ENCODE measurements at regions not wholly inside any gene's neighbourhood (a gene's known extent, or its start where the extent isn't known, plus 50 kb on each side); places are given as distances from the start of the nearest gene placed in this dataset.

- TF ChIP-seq, protein P1, sequence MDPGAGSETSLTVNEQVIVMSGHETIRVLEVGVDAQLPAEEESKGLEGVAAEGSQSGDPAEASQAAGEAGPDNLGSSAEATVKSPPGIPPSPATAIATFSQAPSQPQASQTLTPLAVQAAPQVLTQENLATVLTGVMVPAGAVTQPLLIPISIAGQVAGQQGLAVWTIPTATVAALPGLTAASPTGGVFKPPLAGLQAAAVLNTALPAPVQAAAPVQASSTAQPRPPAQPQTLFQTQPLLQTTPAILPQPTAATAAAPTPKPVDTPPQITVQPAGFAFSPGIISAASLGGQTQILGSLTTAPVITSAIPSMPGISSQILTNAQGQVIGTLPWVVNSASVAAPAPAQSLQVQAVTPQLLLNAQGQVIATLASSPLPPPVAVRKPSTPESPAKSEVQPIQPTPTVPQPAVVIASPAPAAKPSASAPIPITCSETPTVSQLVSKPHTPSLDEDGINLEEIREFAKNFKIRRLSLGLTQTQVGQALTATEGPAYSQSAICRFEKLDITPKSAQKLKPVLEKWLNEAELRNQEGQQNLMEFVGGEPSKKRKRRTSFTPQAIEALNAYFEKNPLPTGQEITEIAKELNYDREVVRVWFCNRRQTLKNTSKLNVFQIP (CRISPR knock-in tag; IDR thresholded peaks at IDR 0.05; ENCODE audit: borderline replicate concordance, low read depth), result no peak
Observed at GRCh38 chr3:76502076-76502475, 537.8 kb upstream of the ROBO2 start (continued).

- ATAC-seq, result no peak
Observed at GRCh38 chr3:76505202-76505845, 534.6 kb upstream of the ROBO2 start.

DNA sequence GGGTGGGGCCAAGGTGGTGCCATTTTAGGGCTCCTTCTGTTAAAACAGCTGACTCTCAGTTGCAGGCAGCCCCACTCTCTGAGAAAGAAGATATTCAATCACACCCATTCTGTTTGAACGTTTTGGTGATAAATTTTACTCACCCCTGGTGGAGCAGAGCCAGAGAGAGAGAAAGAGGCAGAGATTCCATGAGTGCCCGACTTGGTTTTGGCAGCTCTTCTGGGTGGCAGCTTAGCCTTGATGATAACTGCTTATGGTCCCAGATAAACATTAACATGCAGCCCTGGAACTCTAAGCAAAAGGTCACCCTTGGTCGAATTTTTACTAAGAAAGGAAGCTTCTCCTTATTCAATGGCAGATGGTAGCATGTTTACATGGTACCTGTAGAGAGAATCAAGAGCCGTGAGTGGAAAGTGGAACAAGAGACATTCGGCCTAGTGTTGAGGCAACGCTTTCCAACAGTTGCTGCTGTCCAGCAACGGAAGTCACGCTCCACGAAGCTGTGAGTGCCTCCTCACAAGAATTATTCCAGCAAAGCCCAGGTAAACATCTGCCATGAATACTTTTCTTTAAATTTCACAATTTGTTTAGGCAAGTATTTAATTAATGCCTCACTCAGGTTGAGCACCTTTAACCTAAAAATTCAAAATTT is 530.6 kb upstream of the ROBO2 start:
- TF ChIP-seq CSDC2 (CRISPR knock-in tag; IDR thresholded peaks at IDR 0.05) (no peak), TCF4 (CRISPR knock-in tag; IDR thresholded peaks at IDR 0.05; ENCODE audit: borderline replicate concordance) (no peak), ZC3H10 (CRISPR knock-in tag; IDR thresholded peaks at IDR 0.05) (no peak), GLIS3 (CRISPR knock-in tag; IDR thresholded peaks at IDR 0.05) (no peak), ZNF70 (CRISPR knock-in tag; IDR thresholded peaks at IDR 0.05) (no peak), ZNF565 (CRISPR knock-in tag; conservative IDR thresholded peaks at IDR 0.05; ENCODE audit: low read depth) (no peak), RARB (CRISPR knock-in tag; IDR thresholded peaks at IDR 0.05) (no peak), CREB5 (CRISPR knock-in tag; IDR thresholded peaks at IDR 0.05; ENCODE audit: low read depth) (no peak), OSR1 (CRISPR knock-in tag; IDR thresholded peaks at IDR 0.05) (no peak), SNAI2 (CRISPR knock-in tag; IDR thresholded peaks at IDR 0.05) (no peak)
- TF ChIP-seq, protein P2, sequence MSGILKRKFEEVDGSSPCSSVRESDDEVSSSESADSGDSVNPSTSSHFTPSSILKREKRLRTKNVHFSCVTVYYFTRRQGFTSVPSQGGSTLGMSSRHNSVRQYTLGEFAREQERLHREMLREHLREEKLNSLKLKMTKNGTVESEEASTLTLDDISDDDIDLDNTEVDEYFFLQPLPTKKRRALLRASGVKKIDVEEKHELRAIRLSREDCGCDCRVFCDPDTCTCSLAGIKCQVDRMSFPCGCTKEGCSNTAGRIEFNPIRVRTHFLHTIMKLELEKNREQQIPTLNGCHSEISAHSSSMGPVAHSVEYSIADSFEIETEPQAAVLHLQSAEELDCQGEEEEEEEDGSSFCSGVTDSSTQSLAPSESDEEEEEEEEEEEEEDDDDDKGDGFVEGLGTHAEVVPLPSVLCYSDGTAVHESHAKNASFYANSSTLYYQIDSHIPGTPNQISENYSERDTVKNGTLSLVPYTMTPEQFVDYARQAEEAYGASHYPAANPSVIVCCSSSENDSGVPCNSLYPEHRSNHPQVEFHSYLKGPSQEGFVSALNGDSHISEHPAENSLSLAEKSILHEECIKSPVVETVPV (CRISPR knock-in tag; IDR thresholded peaks at IDR 0.05), result no peak
- TF ChIP-seq, protein P3, sequence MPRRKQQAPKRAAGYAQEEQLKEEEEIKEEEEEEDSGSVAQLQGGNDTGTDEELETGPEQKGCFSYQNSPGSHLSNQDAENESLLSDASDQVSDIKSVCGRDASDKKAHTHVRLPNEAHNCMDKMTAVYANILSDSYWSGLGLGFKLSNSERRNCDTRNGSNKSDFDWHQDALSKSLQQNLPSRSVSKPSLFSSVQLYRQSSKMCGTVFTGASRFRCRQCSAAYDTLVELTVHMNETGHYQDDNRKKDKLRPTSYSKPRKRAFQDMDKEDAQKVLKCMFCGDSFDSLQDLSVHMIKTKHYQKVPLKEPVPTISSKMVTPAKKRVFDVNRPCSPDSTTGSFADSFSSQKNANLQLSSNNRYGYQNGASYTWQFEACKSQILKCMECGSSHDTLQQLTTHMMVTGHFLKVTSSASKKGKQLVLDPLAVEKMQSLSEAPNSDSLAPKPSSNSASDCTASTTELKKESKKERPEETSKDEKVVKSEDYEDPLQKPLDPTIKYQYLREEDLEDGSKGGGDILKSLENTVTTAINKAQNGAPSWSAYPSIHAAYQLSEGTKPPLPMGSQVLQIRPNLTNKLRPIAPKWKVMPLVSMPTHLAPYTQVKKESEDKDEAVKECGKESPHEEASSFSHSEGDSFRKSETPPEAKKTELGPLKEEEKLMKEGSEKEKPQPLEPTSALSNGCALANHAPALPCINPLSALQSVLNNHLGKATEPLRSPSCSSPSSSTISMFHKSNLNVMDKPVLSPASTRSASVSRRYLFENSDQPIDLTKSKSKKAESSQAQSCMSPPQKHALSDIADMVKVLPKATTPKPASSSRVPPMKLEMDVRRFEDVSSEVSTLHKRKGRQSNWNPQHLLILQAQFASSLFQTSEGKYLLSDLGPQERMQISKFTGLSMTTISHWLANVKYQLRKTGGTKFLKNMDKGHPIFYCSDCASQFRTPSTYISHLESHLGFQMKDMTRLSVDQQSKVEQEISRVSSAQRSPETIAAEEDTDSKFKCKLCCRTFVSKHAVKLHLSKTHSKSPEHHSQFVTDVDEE (CRISPR knock-in tag; IDR thresholded peaks at IDR 0.05), result no peak
- TF ChIP-seq, protein P4, sequence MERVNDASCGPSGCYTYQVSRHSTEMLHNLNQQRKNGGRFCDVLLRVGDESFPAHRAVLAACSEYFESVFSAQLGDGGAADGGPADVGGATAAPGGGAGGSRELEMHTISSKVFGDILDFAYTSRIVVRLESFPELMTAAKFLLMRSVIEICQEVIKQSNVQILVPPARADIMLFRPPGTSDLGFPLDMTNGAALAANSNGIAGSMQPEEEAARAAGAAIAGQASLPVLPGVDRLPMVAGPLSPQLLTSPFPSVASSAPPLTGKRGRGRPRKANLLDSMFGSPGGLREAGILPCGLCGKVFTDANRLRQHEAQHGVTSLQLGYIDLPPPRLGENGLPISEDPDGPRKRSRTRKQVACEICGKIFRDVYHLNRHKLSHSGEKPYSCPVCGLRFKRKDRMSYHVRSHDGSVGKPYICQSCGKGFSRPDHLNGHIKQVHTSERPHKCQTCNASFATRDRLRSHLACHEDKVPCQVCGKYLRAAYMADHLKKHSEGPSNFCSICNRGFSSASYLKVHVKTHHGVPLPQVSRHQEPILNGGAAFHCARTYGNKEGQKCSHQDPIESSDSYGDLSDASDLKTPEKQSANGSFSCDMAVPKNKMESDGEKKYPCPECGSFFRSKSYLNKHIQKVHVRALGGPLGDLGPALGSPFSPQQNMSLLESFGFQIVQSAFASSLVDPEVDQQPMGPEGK (CRISPR knock-in tag; IDR thresholded peaks at IDR 0.05; ENCODE audit: borderline replicate concordance), result no peak
- no peak for ATAC-seq

More at GRCh38 chr3:76505202-76505845, 534.6 kb upstream of the ROBO2 start:
- TF ChIP-seq ESRRG (CRISPR knock-in tag; IDR thresholded peaks at IDR 0.05) (no peak), ZFP30 (CRISPR knock-in tag; IDR thresholded peaks at IDR 0.05) (no peak), ARNTL (CRISPR knock-in tag; IDR thresholded peaks at IDR 0.05; ENCODE audit: borderline replicate concordance, low read depth) (no peak), ISL1 (CRISPR knock-in tag; IDR thresholded peaks at IDR 0.05) (no peak), TCF4 (CRISPR knock-in tag; IDR thresholded peaks at IDR 0.05; ENCODE audit: borderline replicate concordance) (no peak), GLIS3 (CRISPR knock-in tag; IDR thresholded peaks at IDR 0.05) (no peak), CREB5 (CRISPR knock-in tag; IDR thresholded peaks at IDR 0.05; ENCODE audit: low read depth) (no peak), SNAI2 (CRISPR knock-in tag; IDR thresholded peaks at IDR 0.05) (no peak), BACH2 (CRISPR knock-in tag; IDR thresholded peaks at IDR 0.05; ENCODE audit: borderline replicate concordance) (no peak), RARB (CRISPR knock-in tag; IDR thresholded peaks at IDR 0.05) (no peak), ZNF565 (CRISPR knock-in tag; conservative IDR thresholded peaks at IDR 0.05; ENCODE audit: low read depth) (no peak), ZFP3 (CRISPR knock-in tag; IDR thresholded peaks at IDR 0.05) (no peak), ZNF8 (CRISPR knock-in tag; IDR thresholded peaks at IDR 0.05) (no peak), PPARA (CRISPR knock-in tag; IDR thresholded peaks at IDR 0.05; ENCODE audit: borderline replicate concordance) (no peak)
- TF ChIP-seq, protein P2 (CRISPR knock-in tag; IDR thresholded peaks at IDR 0.05), result no peak

Data from SK-N-SH treated with all-trans-retinoic acid at 6 μM for 48 hours (cell line).